Cardiac fibroblast (primary cell): ENCODE measurements at regions not wholly inside any gene's neighbourhood (a gene's known extent, or its start where the extent isn't known, plus 50 kb on each side); places are given as distances from the start of the nearest gene placed in this dataset.
"Not testable (repeated sequence)": the region's sequence is repeated elsewhere in the genome, so short reads cannot be mapped to it uniquely, and the experiment has no call there.

Experiments used
- DNase-seq, 2 donors: peaks; one replicate each; pipeline versions ENCODE4 v3.0.0 to v3.0.0-alpha.2; 2010; ENCODE audit warnings: low read depth in 2 of 2
- H3K4me3 ChIP-seq, 2 donors: replicated peaks in 1 of 2; 1 replicate in 1 of 2; 2 replicates in 1 of 2; pipeline ENCODE4 v1.5.1; 2011; ENCODE audit warnings: low read depth in 2 of 2, low read length in 2 of 2, mild to moderate bottlenecking in 2 of 2, moderate library complexity in 1 of 2
- TF ChIP-seq, protein P1 (sequence below): IDR thresholded peaks from one replicate; pipeline ENCODE4 v1.5.1; 2011; ENCODE audit warnings: low read depth, mild to moderate bottlenecking, low read length, inconsistent platforms

DNA sequence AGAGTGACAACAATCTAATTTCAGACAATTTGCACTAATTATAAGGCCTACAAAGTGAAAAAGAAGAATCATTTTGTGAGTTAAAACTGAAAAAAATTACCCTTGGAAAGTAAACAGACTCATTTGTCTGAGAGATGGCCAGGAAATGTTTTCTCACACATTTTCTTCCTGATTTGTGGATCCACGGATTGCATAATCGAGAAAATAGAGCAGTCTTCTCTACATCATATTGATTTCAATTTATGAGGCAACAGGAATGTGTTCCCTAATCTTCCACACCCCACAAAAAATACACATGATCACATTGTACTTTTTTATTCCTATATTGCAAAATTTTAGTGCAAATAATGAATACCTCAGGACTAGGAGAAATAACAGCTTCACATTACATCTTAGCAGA is 160.8 kb downstream of the CCER1 start:
- H3K4me3 ChIP-seq = no peak overlapping the region
- TF ChIP-seq, protein P1, sequence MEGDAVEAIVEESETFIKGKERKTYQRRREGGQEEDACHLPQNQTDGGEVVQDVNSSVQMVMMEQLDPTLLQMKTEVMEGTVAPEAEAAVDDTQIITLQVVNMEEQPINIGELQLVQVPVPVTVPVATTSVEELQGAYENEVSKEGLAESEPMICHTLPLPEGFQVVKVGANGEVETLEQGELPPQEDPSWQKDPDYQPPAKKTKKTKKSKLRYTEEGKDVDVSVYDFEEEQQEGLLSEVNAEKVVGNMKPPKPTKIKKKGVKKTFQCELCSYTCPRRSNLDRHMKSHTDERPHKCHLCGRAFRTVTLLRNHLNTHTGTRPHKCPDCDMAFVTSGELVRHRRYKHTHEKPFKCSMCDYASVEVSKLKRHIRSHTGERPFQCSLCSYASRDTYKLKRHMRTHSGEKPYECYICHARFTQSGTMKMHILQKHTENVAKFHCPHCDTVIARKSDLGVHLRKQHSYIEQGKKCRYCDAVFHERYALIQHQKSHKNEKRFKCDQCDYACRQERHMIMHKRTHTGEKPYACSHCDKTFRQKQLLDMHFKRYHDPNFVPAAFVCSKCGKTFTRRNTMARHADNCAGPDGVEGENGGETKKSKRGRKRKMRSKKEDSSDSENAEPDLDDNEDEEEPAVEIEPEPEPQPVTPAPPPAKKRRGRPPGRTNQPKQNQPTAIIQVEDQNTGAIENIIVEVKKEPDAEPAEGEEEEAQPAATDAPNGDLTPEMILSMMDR = no peak
- no peak for DNase-seq

DNA sequence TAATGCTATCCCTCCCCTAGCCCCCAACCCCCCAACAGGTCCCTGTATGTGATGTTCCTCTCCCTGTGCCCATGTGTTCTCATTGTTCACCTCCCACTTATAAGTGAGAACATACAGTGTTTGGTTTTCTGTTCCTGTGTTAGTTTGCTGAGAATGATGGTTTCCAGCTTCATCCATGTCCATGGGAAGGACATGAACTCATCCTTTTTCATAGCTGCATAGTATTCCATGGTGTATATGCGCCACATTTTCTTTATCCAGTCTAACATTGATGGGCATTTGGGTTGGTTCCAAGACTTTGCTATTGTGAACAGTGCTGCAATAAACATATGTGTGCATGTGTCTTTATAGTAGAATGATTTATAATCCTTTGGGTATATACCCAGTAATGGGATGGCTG is 162.3 kb downstream of the CCER1 start:
- H3K4me3 ChIP-seq, DNase-seq: not testable (repeated sequence)

DNA sequence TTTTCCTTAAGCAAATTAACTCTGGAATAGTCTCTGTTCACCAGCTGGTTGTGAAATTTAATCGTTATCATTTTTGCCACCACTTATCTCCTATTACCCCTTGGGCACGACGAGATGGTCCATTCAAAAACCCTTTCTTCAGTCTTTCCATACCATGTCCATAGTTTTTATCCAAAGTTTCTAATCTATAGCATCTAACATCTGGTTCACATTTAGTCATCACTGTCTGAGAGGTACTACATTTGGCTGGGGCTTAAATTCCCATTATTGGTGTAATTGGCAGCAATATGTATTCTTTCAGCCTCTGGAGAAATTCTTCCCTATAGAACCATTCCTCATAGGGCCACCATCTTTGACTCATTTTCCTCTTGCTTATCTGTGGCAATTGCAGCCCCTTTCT is 163.5 kb downstream of the CCER1 start:
- TF ChIP-seq, protein P1 = no peak
- H3K4me3 ChIP-seq = no peak overlapping the region
- DNase-seq = no peak

DNA sequence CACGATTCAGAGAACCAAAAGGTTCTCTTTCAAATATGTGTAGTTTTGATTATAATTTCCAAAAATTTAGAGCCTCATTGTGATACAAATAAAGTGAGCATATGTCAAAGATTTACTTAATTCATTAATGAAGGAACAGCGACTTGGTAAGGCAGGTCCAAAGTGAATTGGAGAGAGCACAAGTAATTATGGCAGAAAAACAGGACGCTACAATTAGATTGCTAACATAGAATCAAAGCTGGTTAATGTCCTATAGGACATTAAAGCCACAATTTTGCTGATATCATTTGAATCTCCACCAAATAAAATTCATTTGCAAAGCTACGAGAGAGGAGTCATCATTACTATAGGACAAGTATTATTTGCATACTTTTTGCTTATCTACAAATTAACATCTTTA is 164.2 kb downstream of the CCER1 start:
- DNase-seq = no peak
- no peak overlapping the region for H3K4me3 ChIP-seq
- TF ChIP-seq, protein P1 = no peak

DNA sequence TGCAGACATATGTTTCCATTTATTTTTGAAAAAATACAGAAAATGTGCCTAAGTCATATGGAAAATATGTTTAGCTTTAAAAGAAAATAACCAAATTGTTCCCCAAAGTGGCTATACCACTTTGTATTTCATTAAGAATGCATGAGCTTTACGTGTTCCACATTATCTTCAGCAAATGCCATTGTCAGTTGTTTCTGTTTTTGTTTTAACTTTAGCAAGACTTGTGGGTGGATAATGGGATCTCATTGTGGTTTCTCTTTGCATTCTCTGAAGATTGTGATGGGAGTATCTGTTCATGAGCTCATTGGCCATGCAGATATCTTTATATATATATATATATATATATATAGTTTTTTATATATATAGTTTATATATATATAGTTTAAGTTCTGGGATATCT is 181.5 kb downstream of the CCER1 start:
- TF ChIP-seq, protein P1 = no peak
- peak in 1 of 2 donors; percentile 16 for DNase-seq
- H3K4me3 ChIP-seq = no peak overlapping the region

DNA sequence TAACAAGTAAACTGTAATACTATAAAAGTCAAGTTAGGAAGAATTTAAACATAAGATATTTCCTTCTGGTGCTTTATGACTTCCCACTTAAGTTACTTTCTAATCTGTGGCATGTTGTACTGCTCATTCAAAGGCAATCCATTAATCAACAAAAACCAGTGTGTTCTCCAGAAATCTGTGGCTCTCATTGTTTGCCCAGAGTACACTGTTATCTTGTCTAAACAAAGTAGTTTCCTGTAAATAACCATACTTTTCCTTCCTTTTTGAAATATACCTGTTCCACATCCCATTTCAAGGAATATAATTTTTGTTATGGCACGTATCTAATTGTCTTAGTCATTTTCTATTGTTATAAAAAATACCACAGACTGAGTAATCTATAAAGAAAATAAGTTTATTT is 184.1 kb downstream of the CCER1 start:
- TF ChIP-seq, protein P1 = no peak
- DNase-seq = peak; percentile 11 to 29
- no peak overlapping the region for H3K4me3 ChIP-seq

DNA sequence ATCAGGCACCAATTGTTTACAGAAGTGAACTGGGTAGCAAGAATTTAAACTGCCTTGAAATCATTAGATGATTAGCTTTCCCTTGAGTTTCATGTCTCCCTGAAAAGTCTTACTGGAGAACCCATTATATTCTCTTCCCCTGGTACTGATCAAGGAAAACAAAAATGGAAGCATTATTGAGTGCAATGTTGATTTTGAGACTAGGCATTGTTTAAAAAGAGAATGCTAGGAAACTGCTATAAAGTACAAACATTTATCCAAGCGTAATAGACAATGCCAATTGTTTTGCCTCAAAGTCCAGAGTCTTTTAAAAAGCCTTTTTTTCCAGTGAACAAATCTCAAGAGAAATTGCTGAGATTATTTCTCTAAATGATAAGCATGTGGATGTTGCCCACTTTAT is 197.0 kb downstream of the CCER1 start:
- TF ChIP-seq, protein P1 = no peak
- no peak overlapping the region for H3K4me3 ChIP-seq
- DNase-seq = no peak
